Fibroblast of skin of abdomen (primary cell): ENCODE measurements at regions not wholly inside any gene's neighbourhood (a gene's known extent, or its start where the extent isn't known, plus 50 kb on each side); places are given as distances from the start of the nearest gene placed in this dataset.

ENCODE experiments used
- DNase-seq: peaks from one replicate; pipeline ENCODE4 v3.0.0-alpha.2; 2013

DNA sequence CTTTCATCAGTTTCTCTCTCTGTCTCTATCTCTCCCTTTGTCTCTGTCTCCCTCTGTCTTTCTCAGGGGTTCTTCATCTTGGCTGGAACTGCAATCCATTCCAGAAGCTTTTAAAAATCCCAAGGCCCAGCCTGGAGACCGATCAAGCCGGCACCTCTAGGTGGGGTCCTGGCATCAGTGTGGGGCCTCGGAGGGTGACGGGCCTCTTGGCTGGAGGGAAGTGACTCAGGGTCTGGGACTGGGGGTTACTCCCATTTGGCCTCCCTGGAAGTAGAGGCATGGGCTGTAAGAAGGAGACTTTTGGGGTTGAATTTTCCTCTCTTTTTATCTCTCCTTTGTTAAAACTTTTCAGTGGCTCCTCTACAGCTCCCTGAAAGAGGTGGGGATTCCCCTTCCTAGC lies 52.8 kb upstream of the OTOF start:
- peak; percentile 79 for DNase-seq

GRCh38 chr2:26530240-26530540 lies 52.3 kb upstream of the OTOF start:
- no peak for DNase-seq

DNA sequence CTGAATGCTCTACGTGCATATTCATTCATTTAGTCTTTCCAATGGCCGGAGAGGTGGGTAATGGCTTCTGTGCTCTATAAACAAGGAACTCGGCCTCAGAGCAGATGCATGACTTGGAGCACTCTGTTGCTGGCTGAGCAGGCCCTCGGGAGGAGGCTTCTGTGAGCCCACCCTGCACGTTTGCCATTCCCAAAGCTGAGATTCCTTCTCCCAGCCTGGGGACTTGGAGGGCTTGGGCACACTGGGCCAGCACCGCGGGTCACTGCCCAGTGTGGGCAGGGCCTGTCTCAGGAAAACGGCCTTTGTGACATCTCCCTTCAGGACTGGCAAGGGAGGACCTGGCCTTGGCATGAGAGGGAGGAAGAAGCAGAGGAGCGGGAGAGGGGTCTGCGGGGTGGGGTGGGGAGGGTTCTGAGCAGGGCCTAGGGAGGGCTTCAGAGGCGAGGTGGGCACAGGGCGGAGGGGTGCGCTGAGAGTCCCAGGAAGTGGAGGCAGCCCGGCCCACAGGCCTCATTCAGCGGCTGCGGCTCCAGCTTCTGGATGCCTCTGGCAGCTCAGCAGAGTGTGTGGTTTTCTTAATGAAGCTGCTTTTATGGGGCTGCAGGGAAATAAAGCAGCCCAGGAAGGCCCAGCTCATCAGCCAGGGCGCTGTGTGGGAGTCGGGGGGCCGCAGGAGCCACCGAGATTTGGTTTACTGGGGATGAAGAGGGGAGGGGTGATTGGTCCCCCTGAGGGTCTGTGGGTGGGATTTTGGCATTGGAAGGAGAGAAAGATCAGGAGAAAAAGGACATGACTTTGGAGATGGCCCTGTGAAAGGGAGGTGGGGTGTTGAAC lies 51.7 kb upstream of the OTOF start:
- peak; percentile 20 for DNase-seq

GRCh38 chr2:26528836-26529235 lies 50.9 kb upstream of the OTOF start:
- DNase-seq = no peak

- no peak for DNase-seq
Observed at GRCh38 chr2:26527726-26528585, 50.0 kb upstream of the OTOF start.
